GM21576 (cell line): ENCODE measurements at regions not wholly inside any gene's neighbourhood (a gene's known extent, or its start where the extent isn't known, plus 50 kb on each side); places are given as distances from the start of the nearest gene placed in this dataset.
"Not testable (repeated sequence)": the region's sequence is repeated elsewhere in the genome, so short reads cannot be mapped to it uniquely, and the experiment has no call there.

ENCODE experiments used
- ATAC-seq: cut with Tn5 transposase; IDR thresholded peaks from one replicate; pipeline ENCODE4 v1.9.1; 2021; ENCODE audit warnings: mild to moderate bottlenecking, moderate library complexity; ENCODE audit not compliant: unreplicated experiment

GRCh38 chr1:189656628-189657530 lies 820.8 kb downstream of the BRINP3 start:
- no peak for ATAC-seq

- no peak for ATAC-seq
Measured at GRCh38 chr1:189657715-189658114, 819.9 kb downstream of the BRINP3 start.

- no peak for ATAC-seq
Measured at GRCh38 chr1:189658381-189658780, 819.3 kb downstream of the BRINP3 start.

- ATAC-seq: no peak
Measured at GRCh38 chr1:189659731-189660130, 817.9 kb downstream of the BRINP3 start.

GRCh38 chr1:189662190-189662589 lies 815.5 kb downstream of the BRINP3 start:
- no peak for ATAC-seq

- ATAC-seq: no peak
Measured at GRCh38 chr1:189669846-189670245, 807.8 kb downstream of the BRINP3 start.

GRCh38 chr1:189673217-189673616 lies 804.4 kb downstream of the BRINP3 start:
- ATAC-seq: no peak

- no peak for ATAC-seq
Measured at GRCh38 chr1:189675712-189676244, 801.9 kb downstream of the BRINP3 start.

- ATAC-seq: no peak
Measured at GRCh38 chr1:189678779-189679178, 798.9 kb downstream of the BRINP3 start.

- no peak for ATAC-seq
Measured at GRCh38 chr1:189681252-189681919, 796.3 kb downstream of the BRINP3 start.

- ATAC-seq: no peak
Measured at GRCh38 chr1:189682591-189682990, 795.1 kb downstream of the BRINP3 start.

- no peak for ATAC-seq
Measured at GRCh38 chr1:189686288-189686687, 791.4 kb downstream of the BRINP3 start.

GRCh38 chr1:189693140-189693539 lies 784.5 kb downstream of the BRINP3 start:
- ATAC-seq: no peak

GRCh38 chr1:189696297-189696696 lies 781.4 kb downstream of the BRINP3 start:
- ATAC-seq: no peak

- no peak for ATAC-seq
Measured at GRCh38 chr1:189697113-189697512, 780.6 kb downstream of the BRINP3 start.

GRCh38 chr1:189701606-189702005 lies 776.1 kb downstream of the BRINP3 start:
- no peak for ATAC-seq

- ATAC-seq: no peak
Measured at GRCh38 chr1:189706594-189706993, 771.1 kb downstream of the BRINP3 start.

- ATAC-seq: no peak
Measured at GRCh38 chr1:189708674-189709073, 769.0 kb downstream of the BRINP3 start.

GRCh38 chr1:189718147-189718795 lies 759.4 kb downstream of the BRINP3 start:
- ATAC-seq: not testable (repeated sequence)

- no peak for ATAC-seq
Measured at GRCh38 chr1:189726806-189727205, 750.9 kb downstream of the BRINP3 start.

GRCh38 chr1:189751311-189751710 lies 726.4 kb downstream of the BRINP3 start:
- no peak for ATAC-seq
